HCT116 (cell line): ENCODE measurements at regions not wholly inside any gene's neighbourhood (a gene's known extent, or its start where the extent isn't known, plus 50 kb on each side); places are given as distances from the start of the nearest gene placed in this dataset.
"Not testable (repeated sequence)": the region's sequence is repeated elsewhere in the genome, so short reads cannot be mapped to it uniquely, and the experiment has no call there.

ENCODE experiments used
- ATAC-seq: fragments of 200-7000 bp; cut with Tn5 transposase; 2 replicates; pipeline ENCODE4 v1.9.1; 2020; ENCODE audit warnings: mild to moderate bottlenecking, moderate library complexity
- BruUV-seq: library from RNA; stranded (reverse); fragments of 400-500 nt; replicated peaks from 2 replicates; lab custom pipeline; 2021; lab: Mats Ljungman, UMichigan
- CTCF ChIA-PET: fragments of 300-600 bp; sonication (Branson Sonifier 250); formaldehyde crosslinking; loops from one replicate; lab custom pipeline; 2021; ENCODE audit warnings: antibody characterized with exemption; lab: Charles Lee
- POLR2A ChIA-PET: fragments of 300-600, 350-600 bp; sonication (Branson Sonifier 250); formaldehyde crosslinking; loops from one replicate; lab custom pipeline; 2021; ENCODE audit warnings: antibody characterized with exemption; lab: Charles Lee
- RAD21 ChIA-PET, 2 experiments: fragments of 300-600 bp; sonication (Branson Sonifier 250); formaldehyde crosslinking; loops; one replicate each; lab custom pipeline; 2023; ENCODE audit warnings: low total read pairs in 2 of 2; ENCODE audit not compliant: uncharacterized antibody in 2 of 2, unreplicated experiment in 2 of 2, low non-redundant PET in 1 of 2; lab: Charles Lee
- DNase-seq: peaks from one replicate; pipeline ENCODE4 v3.0.0-alpha.2; 2010; ENCODE audit warnings: low read depth, low spot score
- H2AFZ ChIP-seq: fragments of 200-600 bp; shearing (Covaris generic), sonication (generic); 2 replicates; pipeline ENCODE4 v1.6.1; 2017; ENCODE audit warnings: low read depth, mixed run types, mixed read lengths, antibody characterized with exemption, low read length; ENCODE audit not compliant: poor library complexity, severe bottlenecking
- H3K27ac ChIP-seq: 2 replicates; pipeline ENCODE4 v1.5.1; 2012; ENCODE audit warnings: low read depth, low read length
- H3K27me3 ChIP-seq: fragments of 200-600 bp; sonication (generic); 2 replicates; pipeline ENCODE4 v1.6.1; 2016; ENCODE audit warnings: mixed run types, low read length, mixed read lengths; ENCODE audit not compliant: insufficient read depth
- H3K36me3 ChIP-seq, 2 experiments: fragments of 200-500 bp in 1 of 2; fragments of 200-600 bp in 1 of 2; sonication (Bioruptor generic) in 1 of 2; sonication (generic) in 1 of 2; 2 replicates each; pipeline versions ENCODE4 v1.5.1 to v1.6.1; 2014 to 2016; ENCODE audit warnings: low read length in 2 of 2, inconsistent platforms in 1 of 2, mixed read lengths in 1 of 2, mixed run types in 1 of 2; ENCODE audit not compliant: insufficient read depth in 2 of 2, control insufficient read depth in 1 of 2
- H3K4me1 ChIP-seq, 2 experiments: fragments of 200-600 bp in 1 of 2; sonication (generic) in 1 of 2; 2 replicates each; pipeline versions ENCODE4 v1.5.1 to v1.6.1; 2012 to 2017; ENCODE audit warnings: low read length in 2 of 2, inconsistent platforms in 1 of 2, mild to moderate bottlenecking in 1 of 2, mixed read lengths in 1 of 2, mixed run types in 1 of 2, moderate library complexity in 1 of 2; ENCODE audit not compliant: insufficient read depth in 2 of 2, control insufficient read depth in 1 of 2
- H3K4me2 ChIP-seq: fragments of 200-600 bp; sonication (generic); 2 replicates; pipeline ENCODE4 v1.6.1; 2017; ENCODE audit warnings: mixed run types, low read length, mixed read lengths
- H3K4me3 ChIP-seq, 2 experiments: fragments of 200-600 bp in 1 of 2; sonication (generic) in 1 of 2; replicated peaks in 1 of 2; 2 replicates each; pipeline ENCODE4 v1.5.1; 2011 to 2016; ENCODE audit warnings: low read length in 2 of 2, control low read depth in 1 of 2, low read depth in 1 of 2, mild to moderate bottlenecking in 1 of 2, mixed read lengths in 1 of 2, mixed run types in 1 of 2
- H3K79me2 ChIP-seq: fragments of 200-600 bp; sonication (generic); 2 replicates; pipeline ENCODE4 v1.6.1; 2017; ENCODE audit warnings: mild to moderate bottlenecking, mixed run types, low read length, moderate library complexity, mixed read lengths; ENCODE audit not compliant: insufficient read depth
- H3K9ac ChIP-seq: fragments of 200-600 bp; sonication (generic); 2 replicates; pipeline ENCODE4 v1.6.1; 2016; ENCODE audit warnings: low read length, mixed read lengths
- H3K9me2 ChIP-seq: fragments of 200-600 bp; sonication (generic), shearing (Covaris generic); 2 replicates; pipeline ENCODE4 v1.6.1; 2017; ENCODE audit warnings: mixed run types, mild to moderate bottlenecking, moderate library complexity; ENCODE audit not compliant: insufficient read depth
- H3K9me3 ChIP-seq, 2 experiments: fragments of 200-500 bp in 1 of 2; fragments of 200-600 bp in 1 of 2; sonication (Bioruptor generic) in 1 of 2; sonication (generic) in 1 of 2; 2 replicates each; pipeline ENCODE4 v1.6.1; 2014 to 2017; ENCODE audit warnings: low read length in 2 of 2, mixed read lengths in 2 of 2, inconsistent platforms in 1 of 2, low read depth in 1 of 2, mild to moderate bottlenecking in 1 of 2, mixed run types in 1 of 2, moderate library complexity in 1 of 2; ENCODE audit not compliant: control insufficient read depth in 1 of 2, insufficient read depth in 1 of 2
- H4K20me1 ChIP-seq: fragments of 200-600 bp; sonication (generic), shearing (Covaris generic); 2 replicates; pipeline ENCODE4 v1.6.1; 2017; ENCODE audit warnings: mixed run types, mild to moderate bottlenecking, moderate library complexity; ENCODE audit not compliant: insufficient read depth
- intact Hi-C: fragments of 100-400 bp; cut with micrococcal nuclease; formaldehyde crosslinking; loops from 2 replicates; pipeline ENCODE4 v1.10.0; 2022

- H3K4me1 ChIP-seq, H3K27ac ChIP-seq, H2AFZ ChIP-seq, ATAC-seq, H3K9me3 ChIP-seq, BruUV-seq, POLR2A ChIA-PET, H3K4me2 ChIP-seq, CTCF ChIA-PET, H3K36me3 ChIP-seq, H3K79me2 ChIP-seq, DNase-seq, intact Hi-C loops, H4K20me1 ChIP-seq, H3K9me2 ChIP-seq, H3K4me3 ChIP-seq, H3K9ac ChIP-seq, H3K27me3 ChIP-seq, RAD21 ChIA-PET: not testable (repeated sequence)
Measured at GRCh38 chr2:131661884-131662535, 134.3 kb downstream of the CCDC74A start.

- H3K79me2 ChIP-seq, H3K27me3 ChIP-seq, H3K4me2 ChIP-seq: not testable (repeated sequence)
Measured at GRCh38 chr2:131663501-131663900, 135.8 kb downstream of the CCDC74A start.

GRCh38 chr2:131665716-131666115 is 138.0 kb downstream of the CCDC74A start:
- ATAC-seq, H3K9me3 ChIP-seq, RAD21 ChIA-PET, H3K9me2 ChIP-seq, H3K4me2 ChIP-seq, H3K36me3 ChIP-seq, intact Hi-C loops, POLR2A ChIA-PET, H2AFZ ChIP-seq, H3K79me2 ChIP-seq, H4K20me1 ChIP-seq, BruUV-seq, H3K4me3 ChIP-seq, H3K27me3 ChIP-seq, H3K27ac ChIP-seq, CTCF ChIA-PET, DNase-seq, H3K9ac ChIP-seq: not testable (repeated sequence)
- peaks cover 7 to 14% of the 10 kb centered on the region in 2 experiments; a peak in 3 of 4 replicates for H3K4me1 ChIP-seq

More at GRCh38 chr2:131663501-131663900, 135.8 kb downstream of the CCDC74A start:
- H3K4me1 ChIP-seq, H3K27ac ChIP-seq, H4K20me1 ChIP-seq, H3K36me3 ChIP-seq, DNase-seq, BruUV-seq, H3K9ac ChIP-seq, POLR2A ChIA-PET, RAD21 ChIA-PET, H3K4me3 ChIP-seq, CTCF ChIA-PET, ATAC-seq, H2AFZ ChIP-seq, intact Hi-C loops, H3K9me3 ChIP-seq, H3K9me2 ChIP-seq: not testable (repeated sequence)
